Immature natural killer cell (primary cell): ENCODE measurements at regions not wholly inside any gene's neighbourhood (a gene's known extent, or its start where the extent isn't known, plus 50 kb on each side); places are given as distances from the start of the nearest gene placed in this dataset.

Experiments
- DNase-seq, 3 donors: peaks; one replicate each; pipeline ENCODE4 v3.0.0; 2022; ENCODE audit warnings: mixed read lengths in 1 of 3
- H3K27ac Mint-ChIP-seq, 6 donors: one replicate each; pipeline ENCODE4 v1.8.0; 2020; ENCODE audit warnings: mixed read lengths in 6 of 6, mild to moderate bottlenecking in 5 of 6, inconsistent platforms in 4 of 6, moderate library complexity in 3 of 6
- H3K27me3 Mint-ChIP-seq, 3 donors: one replicate each; pipeline ENCODE4 v1.8.0; 2020 to 2021; ENCODE audit warnings: low read depth in 3 of 3, mild to moderate bottlenecking in 3 of 3, mixed read lengths in 3 of 3, moderate library complexity in 3 of 3, inconsistent platforms in 1 of 3
- H3K36me3 Mint-ChIP-seq, 3 donors: one replicate each; pipeline ENCODE4 v1.8.0; 2020; ENCODE audit warnings: mixed read lengths in 3 of 3, inconsistent platforms in 2 of 3, mild to moderate bottlenecking in 2 of 3
- H3K4me1 Mint-ChIP-seq, 2 donors: one replicate each; pipeline ENCODE4 v1.8.0; 2020; ENCODE audit warnings: inconsistent platforms in 2 of 2, mild to moderate bottlenecking in 2 of 2, mixed read lengths in 2 of 2, moderate library complexity in 1 of 2
- H3K4me3 Mint-ChIP-seq, 5 donors: one replicate each; pipeline ENCODE4 v1.8.0; 2020; ENCODE audit warnings: mild to moderate bottlenecking in 5 of 5, mixed read lengths in 5 of 5, inconsistent platforms in 3 of 5, moderate library complexity in 3 of 5
- H3K9me3 Mint-ChIP-seq, 6 donors: one replicate each; pipeline ENCODE4 v1.8.0; 2020; ENCODE audit warnings: mild to moderate bottlenecking in 6 of 6, mixed read lengths in 6 of 6, inconsistent platforms in 4 of 6, moderate library complexity in 3 of 6

GRCh38 chr2:240353086-240353798, 82.2 kb upstream of the GPC1 start:
- no peak overlapping the region for H3K4me3 Mint-ChIP-seq
- DNase-seq, result no peak
- no peaks in the 10 kb centered on the region for H3K36me3 Mint-ChIP-seq
- no peaks in the 10 kb centered on the region for H3K9me3 Mint-ChIP-seq
- H3K27me3 Mint-ChIP-seq, result peaks cover 0 to 5% (median 5%) of the 10 kb centered on the region in 3 donors
- H3K4me1 Mint-ChIP-seq, result no peaks in the 10 kb centered on the region
- H3K27ac Mint-ChIP-seq, result no peak overlapping the region

- H3K27me3 Mint-ChIP-seq, result peaks cover 0 to 5% (median 5%) of the 10 kb centered on the region in 3 donors
- H3K4me1 Mint-ChIP-seq, result no peaks in the 10 kb centered on the region
- no peak overlapping the region for H3K4me3 Mint-ChIP-seq
- no peaks in the 10 kb centered on the region for H3K36me3 Mint-ChIP-seq
- no peaks in the 10 kb centered on the region for H3K9me3 Mint-ChIP-seq
- DNase-seq, result no peak
- H3K27ac Mint-ChIP-seq, result no peak overlapping the region
Measured at GRCh38 chr2:240353944-240354343, 81.5 kb upstream of the GPC1 start.

GRCh38 chr2:240355001-240355891, 80.2 kb upstream of the GPC1 start:
- Mint-ChIP-seq H3K27me3 (peaks cover 0 to 5% (median 2%) of the 10 kb centered on the region in 3 donors), H3K36me3 (no peaks in the 10 kb centered on the region), H3K4me1 (no peaks in the 10 kb centered on the region), H3K9me3 (no peaks in the 10 kb centered on the region), H3K27ac (no peak overlapping the region), H3K4me3 (no peak overlapping the region)
- DNase-seq, result no peak

- DNase-seq, result no peak
- no peak overlapping the region for H3K4me3 Mint-ChIP-seq
- no peaks in the 10 kb centered on the region for H3K36me3 Mint-ChIP-seq
- H3K27me3 Mint-ChIP-seq, result peaks cover 0 to 5% (median 2%) of the 10 kb centered on the region in 3 donors
- no peak overlapping the region for H3K27ac Mint-ChIP-seq
- H3K9me3 Mint-ChIP-seq, result no peaks in the 10 kb centered on the region
- no peaks in the 10 kb centered on the region for H3K4me1 Mint-ChIP-seq
Measured at GRCh38 chr2:240355962-240356361, 79.5 kb upstream of the GPC1 start.

- H3K9me3 Mint-ChIP-seq, result no peaks in the 10 kb centered on the region
- H3K27ac Mint-ChIP-seq, result no peak overlapping the region
Measured at GRCh38 chr2:240356700-240357640, 78.5 kb upstream of the GPC1 start.

GRCh38 chr2:240357641-240358012, 77.8 kb upstream of the GPC1 start:
- no peaks in the 10 kb centered on the region for H3K9me3 Mint-ChIP-seq
- H3K4me1 Mint-ChIP-seq, result no peaks in the 10 kb centered on the region
- peaks cover 0 to 5% (median 2%) of the 10 kb centered on the region in 3 donors for H3K27me3 Mint-ChIP-seq
- H3K36me3 Mint-ChIP-seq, result no peaks in the 10 kb centered on the region
- no peak overlapping the region for H3K27ac Mint-ChIP-seq
- H3K4me3 Mint-ChIP-seq, result no peak overlapping the region
- DNase-seq, result no peak

More at GRCh38 chr2:240356700-240357640, 78.5 kb upstream of the GPC1 start:
- Mint-ChIP-seq H3K4me1 (no peaks in the 10 kb centered on the region), H3K4me3 (no peak overlapping the region), H3K27me3 (peaks cover 0 to 5% (median 2%) of the 10 kb centered on the region in 3 donors), H3K36me3 (no peaks in the 10 kb centered on the region)
- DNase-seq, result no peak

GRCh38 chr2:240358080-240358479, 77.4 kb upstream of the GPC1 start:
- Mint-ChIP-seq H3K27me3 (peaks cover 0 to 5% (median 2%) of the 10 kb centered on the region in 3 donors), H3K4me3 (no peak overlapping the region), H3K27ac (no peak overlapping the region), H3K4me1 (no peaks in the 10 kb centered on the region), H3K9me3 (no peaks in the 10 kb centered on the region), H3K36me3 (no peaks in the 10 kb centered on the region)
- no peak for DNase-seq

- Mint-ChIP-seq H3K9me3 (no peaks in the 10 kb centered on the region), H3K36me3 (no peaks in the 10 kb centered on the region), H3K4me3 (no peak overlapping the region), H3K27ac (no peak overlapping the region), H3K27me3 (peaks cover 0 to 5% (median 2%) of the 10 kb centered on the region in 3 donors), H3K4me1 (no peaks in the 10 kb centered on the region)
- DNase-seq, result no peak
Measured at GRCh38 chr2:240358821-240359397, 76.6 kb upstream of the GPC1 start.

GRCh38 chr2:240359695-240360094, 75.8 kb upstream of the GPC1 start:
- DNase-seq, result no peak
- H3K4me1 Mint-ChIP-seq, result no peaks in the 10 kb centered on the region
- H3K27me3 Mint-ChIP-seq, result peaks cover 0 to 6% (median 2%) of the 10 kb centered on the region in 3 donors
- H3K36me3 Mint-ChIP-seq, result no peaks in the 10 kb centered on the region
- no peaks in the 10 kb centered on the region for H3K9me3 Mint-ChIP-seq
- H3K4me3 Mint-ChIP-seq, result no peak overlapping the region
- H3K27ac Mint-ChIP-seq, result no peak overlapping the region

- Mint-ChIP-seq H3K9me3 (no peaks in the 10 kb centered on the region), H3K36me3 (no peaks in the 10 kb centered on the region), H3K4me1 (no peaks in the 10 kb centered on the region), H3K27me3 (peaks cover 0 to 7% (median 0%) of the 10 kb centered on the region in 3 donors), H3K4me3 (no peak overlapping the region), H3K27ac (no peak overlapping the region)
- no peak for DNase-seq
Measured at GRCh38 chr2:240360645-240361475, 74.6 kb upstream of the GPC1 start.

GRCh38 chr2:240362216-240362755, 73.2 kb upstream of the GPC1 start:
- Mint-ChIP-seq H3K9me3 (no peaks in the 10 kb centered on the region), H3K4me3 (no peak overlapping the region), H3K4me1 (no peaks in the 10 kb centered on the region), H3K27me3 (peaks cover 0 to 3% (median 0%) of the 10 kb centered on the region in 3 donors), H3K27ac (no peak overlapping the region), H3K36me3 (no peaks in the 10 kb centered on the region)
- DNase-seq, result no peak

GRCh38 chr2:240362826-240363745, 72.4 kb upstream of the GPC1 start:
- H3K4me3 Mint-ChIP-seq, result no peak overlapping the region
- no peaks in the 10 kb centered on the region for H3K9me3 Mint-ChIP-seq
- no peak overlapping the region for H3K27ac Mint-ChIP-seq
- H3K4me1 Mint-ChIP-seq, result no peaks in the 10 kb centered on the region
- no peak for DNase-seq
- peaks cover 0 to 3% (median 0%) of the 10 kb centered on the region in 3 donors for H3K27me3 Mint-ChIP-seq
- no peaks in the 10 kb centered on the region for H3K36me3 Mint-ChIP-seq
